H1 (cell line): ENCODE measurements at regions not wholly inside any gene's neighbourhood (a gene's known extent, or its start where the extent isn't known, plus 50 kb on each side); places are given as distances from the start of the nearest gene placed in this dataset.

Source experiments
- POLR2AphosphoS5 ChIP-seq: IDR thresholded peaks from 2 replicates; pipeline ENCODE4 v1.6.1; 2011; ENCODE audit warnings: low read depth, low read length
- TAF1 ChIP-seq: IDR thresholded peaks from 2 replicates; pipeline ENCODE4 v1.6.1; 2011; ENCODE audit warnings: mild to moderate bottlenecking, low read depth, low read length
- TF ChIP-seq, protein P1 (sequence below), 3 experiments: IDR thresholded peaks; 1 replicate in 2 of 3; 2 replicates in 1 of 3; pipeline versions ENCODE4 v1.5.1 to v1.6.1; 2011; ENCODE audit warnings: low read length in 3 of 3, mild to moderate bottlenecking in 3 of 3, inconsistent platforms in 2 of 3, low read depth in 1 of 3, moderate library complexity in 1 of 3; ENCODE audit not compliant: insufficient read depth in 1 of 3; ENCODE audit errors: control extremely low read depth in 1 of 3

DNA sequence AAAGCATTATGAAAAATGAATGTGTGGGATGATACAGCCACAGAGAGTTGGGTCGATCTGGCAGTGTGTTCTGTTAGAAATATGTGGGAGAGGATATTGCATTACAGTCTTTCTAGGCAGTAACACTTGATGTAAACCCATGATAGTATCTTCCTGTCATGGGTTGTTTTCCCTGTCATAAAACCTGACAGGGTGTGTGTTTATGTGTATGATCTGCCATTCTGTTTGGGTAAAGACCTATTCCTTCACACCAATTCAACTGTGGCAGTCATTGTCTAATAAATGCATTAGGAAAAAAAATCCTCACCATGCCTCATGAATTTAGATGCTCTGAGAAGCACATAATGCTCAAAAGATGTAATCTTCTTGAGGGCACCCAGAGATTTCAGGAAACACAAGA is 501.7 kb downstream of the CDY2B start (continued):
- TF ChIP-seq, protein P1, sequence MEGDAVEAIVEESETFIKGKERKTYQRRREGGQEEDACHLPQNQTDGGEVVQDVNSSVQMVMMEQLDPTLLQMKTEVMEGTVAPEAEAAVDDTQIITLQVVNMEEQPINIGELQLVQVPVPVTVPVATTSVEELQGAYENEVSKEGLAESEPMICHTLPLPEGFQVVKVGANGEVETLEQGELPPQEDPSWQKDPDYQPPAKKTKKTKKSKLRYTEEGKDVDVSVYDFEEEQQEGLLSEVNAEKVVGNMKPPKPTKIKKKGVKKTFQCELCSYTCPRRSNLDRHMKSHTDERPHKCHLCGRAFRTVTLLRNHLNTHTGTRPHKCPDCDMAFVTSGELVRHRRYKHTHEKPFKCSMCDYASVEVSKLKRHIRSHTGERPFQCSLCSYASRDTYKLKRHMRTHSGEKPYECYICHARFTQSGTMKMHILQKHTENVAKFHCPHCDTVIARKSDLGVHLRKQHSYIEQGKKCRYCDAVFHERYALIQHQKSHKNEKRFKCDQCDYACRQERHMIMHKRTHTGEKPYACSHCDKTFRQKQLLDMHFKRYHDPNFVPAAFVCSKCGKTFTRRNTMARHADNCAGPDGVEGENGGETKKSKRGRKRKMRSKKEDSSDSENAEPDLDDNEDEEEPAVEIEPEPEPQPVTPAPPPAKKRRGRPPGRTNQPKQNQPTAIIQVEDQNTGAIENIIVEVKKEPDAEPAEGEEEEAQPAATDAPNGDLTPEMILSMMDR (IDR thresholded peaks at IDR 0.05; ENCODE audit: control extremely low read depth in 1 of 3, insufficient read depth in 1 of 3, low read depth in 1 of 3, low read length in 3 of 3) = no peak
- no peak for TF ChIP-seq TAF1
- no peak for TF ChIP-seq POLR2AphosphoS5
